Activated naive CD4-positive, alpha-beta T cell treated with anti-CD3 and anti-CD28 coated beads, Interleukin-2, amount 50 U/mL, for 16 hours (primary cell): ENCODE measurements at regions not wholly inside any gene's neighbourhood (a gene's known extent, or its start where the extent isn't known, plus 50 kb on each side); places are given as distances from the start of the nearest gene placed in this dataset.

Experiments used
- DNase-seq: peaks from one replicate; pipeline ENCODE4 v3.0.0-alpha.2; 2020

GRCh38 chr12:116382686-116383530 is 105.4 kb upstream of the MED13L start:
- no peak for DNase-seq

DNA sequence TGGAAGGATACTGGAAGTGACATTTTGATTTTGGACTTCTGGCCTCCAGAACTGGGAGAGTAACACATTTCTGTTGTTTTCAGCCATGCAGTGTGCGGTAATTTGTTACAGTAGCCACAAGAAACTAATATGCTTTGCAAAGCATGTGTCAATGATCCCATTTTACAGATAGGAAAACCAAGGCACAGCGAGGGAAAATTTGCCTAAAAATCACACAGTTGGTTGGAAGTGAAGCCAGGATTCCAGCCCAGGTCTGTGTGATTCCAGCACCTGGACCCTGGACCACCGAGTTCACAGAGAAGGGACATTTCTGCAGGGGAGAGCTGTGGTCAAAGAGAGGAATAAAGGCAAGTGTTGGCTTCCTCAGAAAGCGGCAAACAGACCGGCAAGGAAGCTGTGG is 106.7 kb upstream of the MED13L start:
- DNase-seq, result no peak

GRCh38 chr12:116384691-116385485 is 107.4 kb upstream of the MED13L start:
- DNase-seq, result no peak

DNA sequence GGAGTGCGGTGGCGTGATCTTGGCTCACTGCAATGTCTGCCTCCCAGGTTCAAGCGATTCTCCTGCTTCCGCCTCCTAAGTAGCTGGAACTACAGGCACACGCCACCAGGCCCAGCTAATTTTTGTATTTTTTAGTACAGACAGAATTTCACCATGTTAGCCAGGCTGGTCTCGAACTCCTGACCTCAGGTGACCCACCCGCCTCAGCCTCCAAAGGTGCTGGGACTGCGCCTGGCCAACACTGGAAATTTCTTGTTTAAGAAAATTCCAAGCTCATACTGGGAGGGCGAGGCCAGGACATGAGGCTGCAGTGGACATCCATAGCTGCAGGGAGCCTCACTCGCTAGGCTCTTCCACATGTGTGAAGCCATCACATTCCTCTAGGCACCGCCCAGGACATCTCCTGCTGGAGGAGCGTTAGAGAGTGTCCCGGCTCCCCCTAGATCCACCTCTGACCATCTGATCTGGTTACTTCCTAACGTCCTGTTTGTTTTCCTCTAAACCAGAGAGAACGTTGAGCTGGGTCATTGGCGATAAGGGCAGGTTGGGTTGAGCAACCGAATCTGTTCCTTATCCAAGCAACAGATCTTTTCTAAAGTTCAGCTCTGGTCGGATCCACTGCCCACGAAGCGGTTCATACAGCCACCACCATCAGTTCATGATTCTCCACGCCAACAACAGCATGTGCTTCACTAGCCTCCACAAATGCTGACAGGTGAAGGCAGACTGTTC is 108.2 kb upstream of the MED13L start:
- no peak for DNase-seq

GRCh38 chr12:116389326-116389725 is 111.8 kb upstream of the MED13L start:
- DNase-seq, result no peak

GRCh38 chr12:116389990-116390389 is 112.5 kb upstream of the MED13L start:
- no peak for DNase-seq

GRCh38 chr12:116390401-116391335 is 113.2 kb upstream of the MED13L start:
- no peak for DNase-seq

- no peak for DNase-seq
Measured at GRCh38 chr12:116391501-116391900, 114.0 kb upstream of the MED13L start.

DNA sequence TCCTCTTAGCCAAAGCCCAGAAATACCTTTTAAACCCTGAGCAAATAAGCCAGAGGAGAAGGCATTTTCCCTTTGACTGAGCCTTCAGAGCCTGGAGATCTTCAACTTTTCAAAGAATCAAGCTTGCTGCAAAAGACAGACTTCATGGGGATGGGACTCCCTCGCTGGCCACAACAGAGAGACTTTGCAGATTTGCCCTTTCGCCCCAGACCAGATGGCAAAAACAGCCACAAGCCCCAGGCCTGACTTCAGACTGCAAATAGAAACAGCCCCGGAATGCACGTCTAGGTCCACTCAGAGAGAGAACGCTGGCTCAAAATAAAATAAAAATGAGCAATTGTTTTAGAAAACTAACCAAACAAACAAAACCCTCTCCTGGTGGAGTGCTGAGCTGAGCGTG is 114.6 kb upstream of the MED13L start:
- DNase-seq, result no peak

DNA sequence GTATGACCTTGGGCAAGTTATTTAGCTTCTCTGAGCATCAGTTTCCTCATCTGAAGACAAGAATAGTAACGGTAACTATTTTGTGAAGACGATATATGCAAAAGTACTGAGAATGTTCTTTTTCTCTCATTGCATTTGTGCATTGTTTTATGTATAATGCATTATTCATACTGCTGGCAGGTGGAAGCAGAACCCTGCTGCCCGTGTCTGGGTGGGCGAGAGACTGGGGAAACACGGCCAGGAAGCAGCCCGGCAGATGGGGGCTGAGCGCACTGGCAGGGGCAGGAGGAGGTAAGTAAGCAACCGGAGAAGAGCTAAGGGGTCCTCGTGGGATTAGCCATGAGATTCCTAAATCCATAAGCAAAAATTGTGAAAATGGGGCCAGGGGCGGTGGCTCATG is 115.8 kb upstream of the MED13L start:
- DNase-seq, result no peak

DNA sequence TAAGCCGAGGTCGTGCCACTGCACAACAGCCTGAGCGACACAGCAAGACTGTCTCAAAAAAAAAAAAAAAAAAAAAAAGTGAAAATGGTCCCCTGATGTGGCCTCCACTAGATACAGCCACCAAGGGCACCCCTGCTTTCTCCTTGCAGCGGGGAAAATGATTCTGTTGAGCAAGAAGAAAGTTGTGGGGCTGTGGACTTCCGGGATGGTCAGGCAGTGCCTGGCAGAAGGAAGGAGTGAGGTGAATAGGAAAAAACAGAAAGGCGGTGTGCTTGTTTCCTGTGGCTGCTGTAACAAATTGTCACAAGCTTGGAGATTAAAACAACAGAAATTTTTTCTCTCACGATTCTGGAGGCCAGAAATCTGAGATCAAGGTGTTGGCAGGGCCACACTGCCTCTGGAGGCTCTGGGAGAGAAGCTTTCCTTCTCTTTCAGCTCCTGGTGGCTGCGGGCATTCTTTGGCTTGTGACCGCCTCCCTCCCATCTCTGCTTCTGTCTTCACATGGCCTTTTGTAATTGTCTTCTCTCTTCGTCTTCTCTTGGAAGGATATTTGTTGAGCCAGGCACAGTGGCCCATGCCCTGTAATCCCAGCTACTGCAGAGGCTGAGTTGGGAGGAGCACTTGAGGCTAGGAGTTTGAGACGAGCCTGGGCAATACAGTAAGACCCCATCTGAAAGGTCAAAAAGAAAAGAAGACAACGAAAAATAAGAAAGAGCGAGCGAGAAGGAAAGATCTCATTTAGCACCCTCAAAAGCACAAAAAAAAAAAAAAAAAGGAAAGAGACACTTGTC is 116.6 kb upstream of the MED13L start:
- no peak for DNase-seq

GRCh38 chr12:116395396-116395795 is 117.9 kb upstream of the MED13L start:
- no peak for DNase-seq

- DNase-seq, result no peak
Measured at GRCh38 chr12:116397148-116397547, 119.7 kb upstream of the MED13L start.

- DNase-seq, result no peak
Measured at GRCh38 chr12:116398193-116398592, 120.7 kb upstream of the MED13L start.

GRCh38 chr12:116399055-116399454 is 121.6 kb upstream of the MED13L start:
- DNase-seq, result no peak

DNA sequence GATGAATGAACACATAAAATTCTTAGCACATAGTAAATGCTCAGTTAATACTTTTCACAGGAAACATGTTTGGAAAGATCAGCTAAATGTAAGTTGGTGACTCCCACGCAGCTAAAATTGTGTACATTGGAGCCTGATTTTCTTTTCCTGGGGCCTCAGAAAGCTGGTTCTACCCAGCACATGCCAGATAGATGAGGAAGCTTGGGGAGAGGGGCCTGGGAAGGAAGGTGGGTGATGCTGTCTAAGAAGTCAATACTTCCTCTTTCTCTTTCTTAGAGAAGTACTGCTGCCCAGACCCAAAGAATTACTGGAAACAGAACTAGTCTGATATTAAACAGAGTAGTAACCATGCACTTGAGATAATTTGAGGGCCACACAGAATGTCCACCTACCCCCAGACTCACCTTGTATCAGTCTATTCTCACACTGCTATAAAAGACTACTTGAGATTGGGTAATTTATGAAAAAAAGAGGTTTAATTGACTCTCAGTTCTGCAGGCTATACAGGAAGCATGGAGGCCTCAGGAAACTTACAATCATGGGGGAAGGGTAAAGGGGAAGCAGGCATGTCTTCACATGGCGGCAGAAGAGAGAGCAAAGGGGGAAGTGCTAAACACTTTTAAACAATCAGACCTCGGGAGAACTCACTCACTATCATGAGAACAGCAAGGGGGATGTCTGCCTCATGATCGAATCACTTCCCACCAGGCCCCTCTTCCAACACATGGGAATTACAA is 123.3 kb upstream of the MED13L start:
- no peak for DNase-seq

DNA sequence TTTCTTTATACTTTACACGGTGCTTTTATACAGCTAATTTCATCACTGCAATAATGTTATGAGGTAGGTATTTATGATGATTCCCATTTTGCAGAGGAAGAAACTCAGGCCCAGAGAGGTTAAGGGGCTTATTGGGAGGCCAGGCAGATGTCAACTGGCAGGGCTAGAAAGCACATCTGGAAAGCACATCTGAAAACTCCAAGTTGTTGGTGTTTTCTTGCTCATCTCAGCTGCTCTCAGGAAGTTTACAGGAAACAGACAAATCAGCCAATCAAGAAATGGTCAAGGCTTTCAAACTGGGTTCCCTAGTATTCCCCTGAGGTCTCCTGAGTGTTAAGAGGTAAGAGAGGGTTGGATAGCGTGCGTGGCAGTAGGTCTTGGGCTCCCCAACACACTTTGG is 124.1 kb upstream of the MED13L start:
- DNase-seq, result no peak

DNA sequence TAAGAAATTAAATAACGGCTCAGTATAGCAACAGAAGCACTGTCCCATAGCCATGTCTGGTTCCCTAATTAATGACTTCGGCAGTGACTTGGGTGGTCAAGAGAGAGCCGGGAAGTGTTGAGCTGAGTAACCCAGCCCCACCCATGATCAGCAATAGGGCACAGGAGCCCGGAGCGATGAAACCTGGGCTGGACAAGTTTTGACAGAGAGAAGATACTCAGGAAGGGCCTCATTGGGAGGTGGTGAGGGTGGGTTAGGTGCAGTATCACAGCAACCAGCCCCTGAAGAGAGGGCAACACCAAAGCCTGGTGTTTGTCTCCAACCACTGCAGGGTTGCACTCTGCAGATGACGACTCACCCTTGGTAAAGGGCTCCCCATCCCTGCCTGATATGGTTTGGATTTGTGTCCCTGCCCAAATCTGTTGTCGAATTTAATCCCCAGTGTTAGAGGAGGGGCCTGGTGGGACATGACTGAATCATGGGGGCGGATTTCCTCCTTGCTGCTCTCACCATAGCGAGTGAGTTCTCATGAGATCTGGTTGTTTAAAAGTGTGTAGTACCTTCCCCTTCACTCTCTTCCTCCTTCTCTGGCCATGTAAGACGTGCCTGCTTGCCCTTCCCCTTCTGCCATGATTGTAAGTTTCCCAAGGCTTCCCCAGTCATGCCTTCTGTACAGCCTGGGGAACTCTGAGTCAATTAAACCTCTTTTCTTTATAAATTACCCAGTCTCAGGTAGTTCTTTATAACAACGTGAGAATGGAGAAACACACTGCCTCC is 124.9 kb upstream of the MED13L start:
- DNase-seq, result no peak

DNA sequence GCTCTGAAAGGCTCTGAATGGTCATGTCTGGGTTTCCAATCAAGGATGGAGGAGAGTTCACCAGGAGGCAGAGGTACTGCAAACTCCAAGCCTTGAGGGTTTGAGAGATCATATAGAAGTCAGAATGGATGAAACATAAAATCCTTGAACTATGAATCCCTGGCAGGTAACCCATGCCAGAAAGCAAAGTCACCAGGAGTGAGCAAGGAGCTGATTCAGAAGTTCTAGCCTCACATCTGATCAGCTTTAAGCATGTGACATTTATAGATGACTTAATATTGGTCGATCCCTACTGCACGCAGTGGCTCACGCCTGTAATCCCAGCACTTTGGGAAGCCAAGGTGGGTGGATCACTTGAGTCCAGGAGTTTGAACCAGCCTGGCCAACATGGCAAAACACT is 126.1 kb upstream of the MED13L start:
- DNase-seq, result no peak

- no peak for DNase-seq
Measured at GRCh38 chr12:116404247-116404646, 126.8 kb upstream of the MED13L start.
